ENCODE measurements at regions not wholly inside any gene's neighbourhood (a gene's known extent, or its start where the extent isn't known, plus 50 kb on each side); places are given as distances from the start of the nearest gene placed in this dataset.
A peak's percentile ranks its signal among the peaks of the same experiment; 100 is the strongest.

DNA sequence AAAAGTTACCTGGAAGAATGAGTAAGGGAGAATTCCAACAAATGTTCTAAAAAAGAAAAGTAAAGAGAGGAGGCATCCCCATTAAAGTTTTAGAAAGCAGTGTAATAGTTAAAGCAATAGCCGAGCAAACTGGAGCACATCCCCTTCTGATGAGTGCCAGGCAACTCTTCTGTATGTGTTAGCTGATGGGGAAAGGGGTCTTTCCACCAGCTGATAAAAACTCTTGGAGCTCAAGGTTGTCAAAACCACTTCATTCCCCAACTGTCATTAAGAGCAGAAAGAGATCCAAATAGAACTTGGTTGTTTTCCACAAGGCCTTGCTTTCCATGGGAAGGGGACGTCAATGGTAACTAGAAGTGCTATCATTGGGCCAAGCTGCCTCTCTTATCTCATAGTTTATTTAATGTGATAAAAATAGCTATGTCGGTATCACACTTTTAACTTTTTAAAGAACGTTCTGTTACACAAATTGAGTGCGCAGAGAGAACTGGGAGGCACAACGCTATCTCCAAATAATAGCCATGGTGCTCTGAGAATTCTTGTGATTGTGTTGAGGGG is 116.9 kb downstream of the POLR2M start:
- no peak for DNase-seq (ENCODE audit: low spot score)

DNA sequence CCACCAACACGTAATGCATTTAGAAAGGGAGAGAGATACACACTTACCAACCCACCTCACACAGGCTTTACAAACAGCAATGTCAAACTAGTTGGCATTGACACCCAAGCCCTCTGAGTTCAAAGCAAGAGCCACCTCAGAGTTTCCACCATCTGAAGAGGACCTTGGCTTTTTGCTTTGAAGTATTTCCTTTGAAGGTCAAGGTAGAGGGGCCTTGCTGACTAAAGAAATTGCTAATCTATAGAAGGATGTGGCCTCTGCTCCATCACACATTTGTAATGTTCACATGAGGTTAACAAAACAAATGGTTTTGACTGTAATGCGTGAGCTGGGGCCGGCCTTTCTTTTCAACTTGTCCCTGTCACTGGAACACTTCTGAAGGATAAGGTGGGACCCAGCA is 117.7 kb downstream of the POLR2M start:
- no peak for DNase-seq (ENCODE audit: low spot score)

DNA sequence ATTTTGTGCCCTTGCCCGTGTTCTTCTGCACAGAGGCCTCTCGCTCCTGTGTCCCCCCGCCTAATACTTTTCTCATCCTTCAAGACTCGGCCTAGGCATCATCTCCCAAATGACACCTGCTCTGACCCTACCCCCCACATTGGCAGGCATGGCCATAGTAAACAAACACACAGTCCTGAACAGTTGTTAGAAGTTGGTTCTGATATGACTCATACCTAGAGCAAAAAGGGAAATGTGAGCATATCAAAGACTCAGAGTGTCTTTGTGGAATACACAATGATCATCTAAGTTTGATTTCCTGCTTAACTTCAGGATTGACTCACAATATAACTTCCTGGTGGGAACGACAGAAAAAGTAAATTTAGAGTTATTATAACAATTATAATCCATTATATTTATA is 120.5 kb downstream of the POLR2M start:
- no peak for DNase-seq (ENCODE audit: low spot score)

DNA sequence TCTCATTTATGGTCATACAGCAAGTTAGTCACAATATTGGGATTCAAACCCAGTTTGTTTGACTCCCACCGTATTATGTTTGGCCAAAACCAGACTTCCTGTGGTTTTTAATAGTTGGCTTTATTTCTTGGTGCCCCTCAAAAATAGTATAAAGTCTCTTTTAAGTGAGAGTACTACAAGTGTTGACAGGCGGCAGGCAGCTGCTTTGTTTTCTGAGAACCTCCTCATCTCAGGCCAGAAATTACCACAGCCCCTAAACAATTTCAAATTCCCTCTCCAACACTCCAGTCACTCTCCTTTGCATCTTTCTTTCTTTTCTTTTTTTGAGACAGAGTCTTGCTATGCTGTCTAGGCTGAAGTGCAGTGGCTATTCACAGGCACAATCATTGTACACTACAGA is 121.5 kb downstream of the POLR2M start:
- DNase-seq (ENCODE audit: low spot score): no peak

DNA sequence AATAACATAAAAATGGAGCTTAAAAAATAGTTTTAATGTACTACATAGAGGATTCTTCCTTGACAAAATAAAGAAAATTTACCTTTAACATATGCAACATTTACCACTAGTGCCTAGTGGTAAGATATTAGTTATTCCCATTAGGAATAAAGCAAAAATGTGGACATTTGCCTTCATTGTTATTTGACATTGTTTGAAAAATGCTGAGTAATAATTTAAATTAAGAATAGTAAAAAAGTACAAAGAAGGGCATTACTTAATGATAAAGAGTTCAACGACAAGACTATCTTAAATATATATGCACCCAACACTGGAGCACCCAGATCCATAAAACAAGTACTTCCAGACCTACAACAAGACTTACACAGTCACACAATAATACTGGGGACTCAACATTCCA is 125.7 kb downstream of the POLR2M start:
- no peak for DNase-seq (ENCODE audit: low spot score)

DNA sequence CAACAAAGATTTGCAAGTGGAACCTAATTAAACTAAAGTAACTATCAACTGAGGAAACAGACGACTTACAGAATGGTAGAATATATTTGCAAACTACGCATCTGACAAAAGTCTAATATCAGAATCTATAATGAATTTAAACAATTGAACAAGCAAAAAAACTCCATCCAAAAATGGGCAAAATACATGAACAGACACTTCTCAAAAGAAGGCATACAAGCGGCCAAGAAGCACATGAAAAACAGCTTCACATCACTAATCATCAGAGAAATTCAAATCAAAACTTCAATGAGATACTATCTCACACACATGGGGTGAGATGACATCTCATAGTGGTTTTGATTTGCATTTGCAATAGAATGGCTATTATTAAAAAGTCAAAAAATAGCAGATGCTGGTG is 128.6 kb downstream of the POLR2M start:
- DNase-seq (ENCODE audit: low spot score): no peak

DNA sequence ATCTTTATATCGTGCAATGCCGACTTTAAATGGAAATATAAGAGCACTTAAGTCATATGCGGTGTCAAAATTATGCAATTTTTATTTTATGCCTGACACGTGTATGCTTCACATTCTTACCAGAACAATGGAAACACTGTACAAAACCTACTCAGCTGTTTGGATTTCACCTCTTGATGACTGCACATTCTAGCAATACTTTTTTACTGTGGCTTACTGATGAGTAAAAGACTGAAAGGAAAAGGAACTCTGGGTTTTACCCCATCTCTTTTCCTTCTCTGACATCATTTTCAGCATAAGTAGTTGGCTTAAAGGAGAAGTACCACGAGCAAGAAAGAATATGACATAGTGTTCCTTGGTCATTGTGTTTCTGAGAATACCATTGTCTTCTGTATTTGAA is 142.8 kb downstream of the POLR2M start:
- DNase-seq (ENCODE audit: low spot score): no peak

DNA sequence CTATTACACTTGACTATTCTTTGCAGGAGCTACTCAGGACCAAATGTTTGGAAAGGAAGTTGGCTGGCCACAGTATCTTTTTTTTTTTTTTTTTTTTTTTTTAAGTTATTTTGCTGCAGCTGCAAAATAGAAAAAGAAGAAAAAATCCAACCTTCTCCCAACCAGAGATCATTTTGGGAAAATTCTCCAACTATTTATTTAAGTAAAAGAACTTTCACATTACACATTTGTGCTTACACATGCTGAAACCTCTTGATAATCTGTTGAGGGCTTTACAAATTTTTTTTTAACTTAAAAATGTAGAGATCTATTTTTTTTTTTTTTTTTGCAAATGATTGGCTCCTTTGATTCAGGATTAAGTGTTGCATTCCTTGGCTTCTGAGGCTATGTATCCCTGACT is 148.0 kb downstream of the POLR2M start:
- DNase-seq (ENCODE audit: low spot score): no peak

DNA sequence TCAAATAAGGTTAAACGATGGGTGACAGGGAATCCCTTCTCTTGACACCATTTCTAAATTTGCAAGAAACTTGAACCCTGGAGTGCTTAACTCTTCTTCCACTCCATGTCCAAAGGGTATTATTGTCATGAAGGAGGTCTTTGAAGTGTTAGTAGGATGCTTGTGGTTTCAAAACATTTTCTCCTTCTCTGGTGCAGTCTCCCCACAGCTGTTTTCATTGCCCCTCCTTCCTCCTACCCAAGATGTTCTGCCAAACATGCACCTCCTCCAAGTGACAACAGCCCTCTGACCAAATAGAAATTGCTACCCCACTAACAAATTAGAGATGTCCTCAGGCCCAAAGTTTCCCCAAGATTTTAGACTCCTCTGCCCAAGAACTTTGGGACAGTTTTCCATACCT is 151.4 kb downstream of the POLR2M start:
- DNase-seq (ENCODE audit: low spot score): no peak

DNA sequence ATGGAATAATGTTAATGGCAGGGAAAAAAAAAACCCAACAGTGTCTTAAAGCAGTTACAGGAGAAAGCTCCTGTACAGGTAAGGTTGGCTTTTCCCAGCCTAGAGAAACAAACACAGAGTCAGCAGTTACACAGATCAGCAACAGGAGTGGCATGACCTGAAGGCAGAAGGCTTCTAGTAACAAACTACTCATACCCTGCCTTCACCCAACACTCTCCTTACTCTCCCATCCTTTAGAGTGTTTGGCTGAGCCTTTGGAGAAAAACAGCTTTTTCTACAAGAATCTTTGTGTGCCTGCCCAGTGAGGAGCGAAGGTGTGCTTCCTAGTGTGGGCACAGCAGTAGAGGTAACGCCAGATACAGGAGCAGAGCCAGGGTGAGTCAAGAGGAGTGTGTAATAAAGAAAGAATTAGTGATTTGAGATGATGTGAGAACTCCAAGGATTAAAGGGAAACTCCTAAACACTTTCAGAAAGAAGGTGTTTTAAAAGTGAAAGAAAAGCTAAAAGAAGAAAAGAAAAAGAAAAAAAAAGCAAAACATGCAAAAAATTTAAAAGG is 152.7 kb downstream of the POLR2M start:
- no peak for DNase-seq (ENCODE audit: low spot score)

DNA sequence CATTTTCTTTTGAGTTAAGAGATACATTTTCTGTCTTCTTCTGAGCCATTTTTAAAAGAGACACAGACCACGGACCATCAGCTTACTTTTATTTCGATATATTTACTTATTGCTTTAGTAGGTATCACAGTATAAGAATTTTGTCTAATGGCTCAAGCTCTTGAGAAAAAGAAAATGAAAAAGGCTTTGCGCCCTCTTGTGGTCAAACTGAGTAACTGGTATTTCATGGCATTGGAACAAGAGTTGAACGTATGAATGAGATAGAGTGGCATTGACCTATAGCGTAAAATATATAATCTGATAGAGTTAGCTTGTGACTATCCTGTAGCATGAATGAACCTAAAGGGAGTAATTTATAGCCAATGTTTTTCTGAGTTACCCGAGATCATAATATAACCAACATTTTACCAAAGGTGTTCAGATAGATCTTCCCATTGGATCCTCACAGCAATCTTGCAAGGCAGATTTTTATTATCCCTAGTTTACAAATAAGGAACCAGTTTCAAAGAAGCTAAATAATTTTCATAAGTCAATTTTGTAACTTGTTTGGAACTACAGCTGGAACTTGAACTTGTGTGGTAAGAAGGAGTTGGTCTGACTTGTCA is 154.6 kb downstream of the POLR2M start:
- DNase-seq (ENCODE audit: low spot score): peak; percentile 68

DNA sequence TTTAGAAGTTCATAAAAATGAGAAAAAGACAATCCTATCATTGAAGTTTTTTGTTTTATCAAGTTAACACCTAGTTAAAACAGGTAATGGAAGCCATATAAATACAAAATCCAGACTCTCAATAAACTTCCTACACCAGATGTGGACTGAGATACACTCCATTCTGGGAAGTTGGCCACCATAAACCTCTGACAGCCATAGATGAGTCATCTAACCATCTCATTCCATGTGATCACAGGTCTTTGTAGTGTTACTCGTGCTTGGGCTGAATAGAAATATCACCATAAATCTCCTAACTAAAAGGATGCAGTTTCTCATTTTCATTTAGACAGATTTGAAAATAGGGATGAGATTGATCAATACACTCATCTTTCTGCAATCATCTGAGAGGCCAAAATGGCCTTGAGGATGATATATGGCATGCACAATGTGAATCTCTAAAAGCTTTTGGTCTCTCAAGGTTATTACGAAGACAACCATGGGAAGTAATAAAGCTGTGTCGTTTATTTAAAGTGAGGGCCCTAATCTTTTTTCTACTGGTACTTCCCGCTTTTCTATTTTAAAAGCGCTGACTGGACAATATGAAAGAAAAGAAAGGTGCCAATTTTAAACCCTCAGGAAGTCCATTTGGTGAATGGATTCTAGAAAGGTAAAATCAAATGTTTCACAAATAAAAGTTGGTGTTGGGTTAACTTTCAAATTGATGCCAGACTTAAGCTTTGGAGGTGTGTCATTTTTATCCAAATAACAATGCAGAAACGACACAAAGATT is 155.5 kb downstream of the POLR2M start:
- DNase-seq (ENCODE audit: low spot score): no peak

DNA sequence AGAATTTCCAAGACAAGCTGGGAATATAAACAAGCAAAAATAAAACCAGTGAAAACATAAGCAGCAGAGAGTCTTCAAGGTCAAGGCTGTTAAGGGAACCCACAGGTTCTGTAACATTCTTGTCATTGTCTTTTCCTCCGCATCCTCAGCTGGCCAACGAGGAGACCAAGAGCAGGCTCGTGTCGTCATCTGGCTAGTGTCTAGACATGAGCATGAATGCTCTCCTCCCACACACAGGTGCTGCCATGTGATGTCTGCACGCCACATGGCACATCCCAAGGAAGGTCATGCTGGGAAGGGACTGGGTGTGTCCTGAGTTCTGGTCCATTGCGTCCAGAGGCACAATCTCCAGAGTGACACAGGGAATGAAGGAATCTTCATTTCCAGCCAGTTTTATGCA is 156.2 kb downstream of the POLR2M start:
- DNase-seq (ENCODE audit: low spot score): no peak

DNA sequence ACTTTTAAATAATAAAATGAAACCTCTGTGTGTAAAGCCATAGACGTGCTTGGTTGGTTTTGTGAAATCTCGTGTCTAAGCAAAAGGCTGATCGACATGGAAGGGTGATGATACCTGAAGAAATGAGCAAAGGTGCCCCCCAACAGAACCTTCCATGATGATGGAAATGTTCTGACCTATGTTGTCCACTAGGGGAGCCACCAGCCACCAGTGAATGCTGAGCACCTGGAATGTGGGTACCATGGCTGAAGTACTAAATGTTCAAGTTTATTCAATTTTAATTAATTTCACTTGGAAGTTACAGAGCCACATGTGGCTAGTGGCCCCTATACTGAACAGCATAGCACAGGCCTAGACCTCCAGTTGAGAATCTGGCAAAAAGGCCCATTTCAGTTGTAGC is 158.8 kb downstream of the POLR2M start:
- no peak for DNase-seq (ENCODE audit: low spot score)

DNA sequence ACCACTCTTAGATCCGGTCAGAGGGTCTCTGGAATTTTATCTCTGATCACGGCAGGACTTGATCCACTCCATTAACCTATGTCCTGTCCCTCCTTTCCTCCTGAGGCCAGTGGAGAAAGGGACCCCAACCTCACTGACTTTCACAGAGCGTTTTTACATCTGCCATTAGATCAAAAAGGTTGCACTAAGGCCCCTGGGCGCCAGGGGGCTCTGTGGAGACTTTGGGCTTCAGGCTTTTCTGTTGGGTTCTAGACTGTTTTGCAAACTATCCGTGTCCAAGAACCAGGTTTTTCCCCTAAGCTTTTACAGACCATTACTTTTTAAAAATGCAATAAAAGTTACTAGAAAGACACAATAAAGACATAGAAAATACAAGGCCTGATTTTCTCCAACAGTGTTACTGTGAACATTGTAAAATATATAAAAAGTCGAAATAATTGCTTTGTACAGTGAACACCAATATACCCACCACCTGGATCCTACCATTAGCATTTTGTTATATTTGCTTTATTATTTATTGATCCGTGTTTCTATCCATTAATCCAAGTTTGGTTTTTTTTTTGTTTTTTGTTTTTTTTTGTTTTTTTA is 159.7 kb downstream of the POLR2M start:
- DNase-seq (ENCODE audit: low spot score): peak; percentile 42

DNA sequence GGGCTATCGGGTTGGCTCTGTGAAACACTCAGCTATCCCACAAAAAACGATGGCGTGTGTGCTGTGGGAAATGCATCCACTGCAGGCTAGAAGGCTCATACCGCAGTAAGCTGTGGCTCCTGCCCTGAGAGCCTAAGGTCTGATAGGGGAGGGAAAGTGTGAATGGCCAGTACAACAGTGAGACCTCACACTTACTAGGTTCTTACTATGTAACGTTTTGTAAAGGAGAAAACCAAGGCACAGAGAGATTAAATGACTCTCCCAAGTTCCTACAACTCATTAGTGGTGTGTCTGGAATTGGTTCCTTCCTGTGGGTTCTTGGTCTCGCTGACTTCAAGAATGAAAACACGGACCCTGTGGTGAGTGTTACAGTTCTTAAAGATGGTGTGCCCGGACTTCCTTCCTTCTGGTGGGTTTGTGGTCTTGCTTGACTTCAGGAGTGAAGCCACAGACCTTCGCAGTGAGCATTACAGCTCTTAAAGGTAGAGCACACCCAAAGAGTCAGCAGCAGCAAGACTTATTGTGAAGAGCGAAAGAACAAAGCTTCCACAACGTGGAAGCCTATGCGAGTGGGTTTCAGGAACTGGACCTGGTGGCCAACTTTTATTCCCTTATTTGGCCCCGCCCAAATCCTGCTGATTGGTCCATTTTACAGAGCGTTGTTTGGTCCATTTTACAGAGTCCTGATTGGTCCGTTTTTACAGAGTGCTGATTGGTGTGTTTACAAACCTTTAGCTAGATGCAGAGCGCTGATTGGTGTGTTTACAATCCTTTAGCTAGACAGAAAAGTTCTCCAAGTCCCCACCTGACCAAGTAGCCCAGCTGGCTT is 161.7 kb downstream of the POLR2M start:
- DNase-seq (ENCODE audit: low spot score): no peak

DNA sequence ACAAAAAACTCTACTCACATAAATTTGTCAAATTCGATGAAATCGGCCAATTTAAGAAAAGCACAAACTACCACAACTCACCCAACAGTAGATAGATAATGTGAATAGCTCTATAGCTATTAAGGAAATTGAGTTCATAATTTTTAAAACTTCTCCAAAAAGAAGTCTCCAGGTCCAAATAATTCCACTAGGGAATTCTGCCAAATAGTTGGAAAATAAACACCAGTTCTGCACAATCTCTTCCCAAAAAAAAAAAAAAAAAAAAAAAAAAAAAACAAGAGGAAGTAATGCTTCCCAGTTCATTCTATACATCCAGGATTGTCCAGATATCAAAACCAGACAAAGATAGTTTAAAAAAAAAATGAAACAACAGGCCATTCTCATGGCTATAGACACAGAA is 164.2 kb downstream of the POLR2M start:
- DNase-seq (ENCODE audit: low spot score): no peak

DNA sequence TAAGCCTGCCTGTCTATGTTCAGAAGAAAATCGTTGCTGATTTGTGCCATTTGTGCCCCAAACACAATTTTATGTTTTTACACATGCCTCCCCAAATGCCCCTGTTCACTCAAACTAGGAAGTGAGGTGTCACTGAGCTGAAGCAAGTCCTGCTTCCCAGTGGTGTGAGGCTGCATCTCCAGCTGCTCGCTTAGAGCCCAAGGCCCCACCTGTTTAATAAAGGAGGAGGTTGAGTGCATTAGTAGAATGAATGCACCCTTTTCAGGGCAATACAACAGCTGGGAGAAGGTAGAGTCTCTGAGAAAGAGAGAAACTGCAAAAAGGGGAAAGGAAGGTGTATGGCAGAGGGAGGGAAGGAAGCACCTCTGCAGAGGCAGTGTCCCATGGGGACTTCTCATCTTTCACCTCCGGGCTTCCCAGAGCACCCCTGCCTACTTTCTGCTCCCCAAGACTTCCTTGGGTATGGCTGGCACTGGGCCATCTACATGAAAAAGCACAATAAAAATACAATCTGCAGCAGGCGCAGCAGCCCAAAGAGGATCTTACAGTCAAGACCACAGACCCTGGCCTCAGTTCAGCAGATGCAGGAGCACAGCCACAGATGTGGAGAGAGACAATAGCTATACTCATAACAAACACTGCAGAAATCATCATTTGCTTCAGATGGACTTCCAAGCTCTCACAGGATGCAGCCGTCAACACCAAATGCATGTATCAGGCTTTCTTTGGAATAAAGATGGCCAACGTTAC is 165.9 kb downstream of the POLR2M start:
- DNase-seq (ENCODE audit: low spot score): no peak

DNA sequence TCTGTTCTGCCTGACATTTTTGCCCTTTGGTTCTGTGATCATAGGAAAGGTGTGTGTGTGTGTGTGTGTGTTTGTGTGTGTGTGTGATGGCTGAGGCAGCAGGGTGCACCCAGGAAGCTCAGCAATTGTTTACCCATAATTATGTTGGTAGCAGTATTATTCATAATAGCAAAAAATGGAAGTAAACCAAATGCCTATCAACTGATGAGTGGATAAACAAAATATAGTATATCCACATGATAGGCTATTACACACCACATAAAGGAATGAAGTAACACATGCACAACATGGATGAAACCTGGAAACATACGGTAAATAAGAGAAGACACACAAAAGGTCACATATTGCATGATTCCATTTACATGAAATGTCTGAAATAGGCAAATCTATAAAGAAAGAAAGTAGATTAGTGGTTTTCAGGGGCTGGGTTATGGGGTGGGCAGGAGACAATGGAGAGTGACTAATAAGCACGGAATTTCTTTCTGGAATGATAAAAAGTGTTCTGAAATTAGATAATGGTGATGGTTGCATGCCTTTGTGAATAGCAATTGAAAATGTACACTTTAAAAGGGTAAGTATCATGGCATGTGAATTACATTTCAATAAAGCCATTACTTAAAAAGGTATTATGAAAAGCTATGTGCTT is 167.2 kb downstream of the POLR2M start:
- no peak for DNase-seq (ENCODE audit: low spot score)

DNA sequence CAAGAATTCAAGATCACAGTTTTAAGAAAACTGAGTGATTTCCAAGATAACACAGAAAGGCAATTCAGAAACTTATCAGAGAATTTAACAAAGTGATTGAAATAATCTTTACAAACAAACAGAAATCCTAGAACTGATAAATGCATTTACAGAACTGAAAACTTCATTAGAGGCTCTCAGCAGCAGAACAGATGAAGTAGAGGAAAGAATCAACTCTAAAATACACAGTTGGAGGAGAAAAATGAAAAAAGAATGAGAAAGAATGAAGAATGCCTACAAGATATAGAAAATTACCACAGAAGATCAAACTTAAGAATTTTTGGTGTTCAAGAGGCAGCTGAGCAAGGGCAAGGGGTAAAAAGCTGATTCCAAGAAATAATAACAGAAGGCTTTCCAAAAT is 168.8 kb downstream of the POLR2M start:
- DNase-seq (ENCODE audit: low spot score): no peak

DNA sequence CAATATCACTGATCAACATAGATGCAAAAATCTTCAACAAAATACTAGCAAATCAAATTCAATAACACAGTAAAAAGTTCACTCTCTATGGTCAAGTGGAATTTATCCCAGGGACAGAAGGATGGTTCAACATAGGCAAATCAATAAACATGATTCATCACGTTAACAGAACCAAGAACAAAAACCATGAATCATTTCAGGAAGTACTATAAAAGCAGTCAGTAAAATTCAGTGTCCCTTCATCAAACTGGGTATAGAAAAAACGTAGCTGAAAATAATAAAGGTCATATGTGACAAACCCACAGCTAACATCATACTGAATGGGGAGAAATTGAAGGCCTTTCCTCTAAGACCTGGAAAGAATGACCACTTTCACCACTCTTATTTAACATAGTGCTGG is 172.1 kb downstream of the POLR2M start:
- DNase-seq (ENCODE audit: low spot score): no peak

Data from umbilical cord (tissue), 1 donor.